ENCODE measurements at regions not wholly inside any gene's neighbourhood (a gene's known extent, or its start where the extent isn't known, plus 50 kb on each side); places are given as distances from the start of the nearest gene placed in this dataset.

DNA sequence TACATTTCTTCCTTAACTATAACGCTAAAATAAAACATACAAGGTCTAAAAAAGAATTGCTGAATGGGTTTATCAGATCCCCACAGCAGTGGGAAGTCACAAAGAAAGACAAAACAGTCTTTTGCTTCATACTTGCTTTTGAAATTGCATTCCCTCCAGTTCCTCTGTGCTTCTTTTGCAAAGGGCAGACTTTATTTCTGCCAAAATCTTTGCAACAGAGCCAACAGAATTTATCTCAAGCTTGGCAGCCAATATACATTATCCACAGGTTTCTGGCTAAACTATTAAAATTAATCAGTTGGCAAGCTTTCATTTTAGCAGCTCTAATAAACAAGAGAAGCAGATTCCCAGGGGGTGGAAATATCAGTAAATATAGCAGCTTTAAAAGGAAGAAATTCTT lies 378.9 kb upstream of the CA10 start:
- TF ChIP-seq, protein P1, sequence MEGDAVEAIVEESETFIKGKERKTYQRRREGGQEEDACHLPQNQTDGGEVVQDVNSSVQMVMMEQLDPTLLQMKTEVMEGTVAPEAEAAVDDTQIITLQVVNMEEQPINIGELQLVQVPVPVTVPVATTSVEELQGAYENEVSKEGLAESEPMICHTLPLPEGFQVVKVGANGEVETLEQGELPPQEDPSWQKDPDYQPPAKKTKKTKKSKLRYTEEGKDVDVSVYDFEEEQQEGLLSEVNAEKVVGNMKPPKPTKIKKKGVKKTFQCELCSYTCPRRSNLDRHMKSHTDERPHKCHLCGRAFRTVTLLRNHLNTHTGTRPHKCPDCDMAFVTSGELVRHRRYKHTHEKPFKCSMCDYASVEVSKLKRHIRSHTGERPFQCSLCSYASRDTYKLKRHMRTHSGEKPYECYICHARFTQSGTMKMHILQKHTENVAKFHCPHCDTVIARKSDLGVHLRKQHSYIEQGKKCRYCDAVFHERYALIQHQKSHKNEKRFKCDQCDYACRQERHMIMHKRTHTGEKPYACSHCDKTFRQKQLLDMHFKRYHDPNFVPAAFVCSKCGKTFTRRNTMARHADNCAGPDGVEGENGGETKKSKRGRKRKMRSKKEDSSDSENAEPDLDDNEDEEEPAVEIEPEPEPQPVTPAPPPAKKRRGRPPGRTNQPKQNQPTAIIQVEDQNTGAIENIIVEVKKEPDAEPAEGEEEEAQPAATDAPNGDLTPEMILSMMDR (conservative IDR thresholded peaks at IDR 0.05; ENCODE audit: low read depth in 2 of 2), result no peak
- TF ChIP-seq POLR2AphosphoS5 (IDR thresholded peaks at IDR 0.05; ENCODE audit: low read depth), result no peak
- TF ChIP-seq EZH2 (IDR thresholded peaks at IDR 0.05; ENCODE audit: low read depth, unreplicated experiment), result no peak
- TF ChIP-seq, protein P2, sequence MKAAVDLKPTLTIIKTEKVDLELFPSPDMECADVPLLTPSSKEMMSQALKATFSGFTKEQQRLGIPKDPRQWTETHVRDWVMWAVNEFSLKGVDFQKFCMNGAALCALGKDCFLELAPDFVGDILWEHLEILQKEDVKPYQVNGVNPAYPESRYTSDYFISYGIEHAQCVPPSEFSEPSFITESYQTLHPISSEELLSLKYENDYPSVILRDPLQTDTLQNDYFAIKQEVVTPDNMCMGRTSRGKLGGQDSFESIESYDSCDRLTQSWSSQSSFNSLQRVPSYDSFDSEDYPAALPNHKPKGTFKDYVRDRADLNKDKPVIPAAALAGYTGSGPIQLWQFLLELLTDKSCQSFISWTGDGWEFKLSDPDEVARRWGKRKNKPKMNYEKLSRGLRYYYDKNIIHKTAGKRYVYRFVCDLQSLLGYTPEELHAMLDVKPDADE (IDR thresholded peaks at IDR 0.05), result no peak
- no peak for TF ChIP-seq EZH2phosphoT487 (IDR thresholded peaks at IDR 0.05; ENCODE audit: unreplicated experiment)
- TF ChIP-seq, protein P3, sequence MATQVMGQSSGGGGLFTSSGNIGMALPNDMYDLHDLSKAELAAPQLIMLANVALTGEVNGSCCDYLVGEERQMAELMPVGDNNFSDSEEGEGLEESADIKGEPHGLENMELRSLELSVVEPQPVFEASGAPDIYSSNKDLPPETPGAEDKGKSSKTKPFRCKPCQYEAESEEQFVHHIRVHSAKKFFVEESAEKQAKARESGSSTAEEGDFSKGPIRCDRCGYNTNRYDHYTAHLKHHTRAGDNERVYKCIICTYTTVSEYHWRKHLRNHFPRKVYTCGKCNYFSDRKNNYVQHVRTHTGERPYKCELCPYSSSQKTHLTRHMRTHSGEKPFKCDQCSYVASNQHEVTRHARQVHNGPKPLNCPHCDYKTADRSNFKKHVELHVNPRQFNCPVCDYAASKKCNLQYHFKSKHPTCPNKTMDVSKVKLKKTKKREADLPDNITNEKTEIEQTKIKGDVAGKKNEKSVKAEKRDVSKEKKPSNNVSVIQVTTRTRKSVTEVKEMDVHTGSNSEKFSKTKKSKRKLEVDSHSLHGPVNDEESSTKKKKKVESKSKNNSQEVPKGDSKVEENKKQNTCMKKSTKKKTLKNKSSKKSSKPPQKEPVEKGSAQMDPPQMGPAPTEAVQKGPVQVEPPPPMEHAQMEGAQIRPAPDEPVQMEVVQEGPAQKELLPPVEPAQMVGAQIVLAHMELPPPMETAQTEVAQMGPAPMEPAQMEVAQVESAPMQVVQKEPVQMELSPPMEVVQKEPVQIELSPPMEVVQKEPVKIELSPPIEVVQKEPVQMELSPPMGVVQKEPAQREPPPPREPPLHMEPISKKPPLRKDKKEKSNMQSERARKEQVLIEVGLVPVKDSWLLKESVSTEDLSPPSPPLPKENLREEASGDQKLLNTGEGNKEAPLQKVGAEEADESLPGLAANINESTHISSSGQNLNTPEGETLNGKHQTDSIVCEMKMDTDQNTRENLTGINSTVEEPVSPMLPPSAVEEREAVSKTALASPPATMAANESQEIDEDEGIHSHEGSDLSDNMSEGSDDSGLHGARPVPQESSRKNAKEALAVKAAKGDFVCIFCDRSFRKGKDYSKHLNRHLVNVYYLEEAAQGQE (IDR thresholded peaks at IDR 0.05; ENCODE audit: unreplicated experiment), result no peak
- no peak for TF ChIP-seq NANOG (IDR thresholded peaks at IDR 0.05; ENCODE audit: borderline replicate concordance)
- no peak for TF ChIP-seq JUNB (IDR thresholded peaks at IDR 0.05; ENCODE audit: unreplicated experiment)

Data from GM23338 (cell line).